HepG2 (cell line): ENCODE measurements at regions not wholly inside any gene's neighbourhood (a gene's known extent, or its start where the extent isn't known, plus 50 kb on each side); places are given as distances from the start of the nearest gene placed in this dataset.

Experiments used
- ATAC-seq: fragments of 200-7000 bp; cut with Tn5 transposase; 3 replicates; pipeline ENCODE4 v1.9.1; 2020; ENCODE audit warnings: mild to moderate bottlenecking, moderate library complexity
- BruUV-seq: library from RNA; stranded (reverse); fragments of 400-500 nt; replicated peaks from 2 replicates; lab custom pipeline; 2021; lab: Mats Ljungman, UMichigan
- CTCF ChIA-PET: fragments of 300-600 bp; formaldehyde crosslinking; extraction: SDS; loops from one replicate; lab custom pipeline; 2021; ENCODE audit warnings: low total read pairs, inconsistent platforms, low intra/inter-chr PET ratio; lab: Yijun Ruan, JAX
- POLR2A ChIA-PET: fragments of 350-600 bp; sonication (Branson Sonifier 250); formaldehyde crosslinking; loops from one replicate; lab custom pipeline; 2020; ENCODE audit warnings: antibody characterized with exemption, inconsistent platforms; lab: Yijun Ruan, JAX
- DNase-seq: peaks from one replicate; pipeline ENCODE4 v3.0.0-alpha.2; 2015; ENCODE audit warnings: low spot score
- FAIRE-seq: peaks from 3 replicates; lab custom pipeline; 2011; peaks lifted over from hg19 to GRCh38; lab: Jason Lieb, UNC
- H2AFZ ChIP-seq: one replicate; pipeline ENCODE4 v1.6.1; 2011; ENCODE audit warnings: low read length, inconsistent platforms
- H3K27ac ChIP-seq: fragments of 300-600 bp; 3 replicates; pipeline ENCODE4 v1.8.0; 2011; ENCODE audit warnings: mixed run types, mild to moderate bottlenecking, mixed read lengths, low read length, inconsistent platforms; ENCODE audit not compliant: insufficient read depth; ENCODE audit errors: extremely low read length
- H3K27me3 ChIP-seq, 2 experiments: fragments of 200-600 bp in 1 of 2; 2 replicates in 1 of 2; 3 replicates in 1 of 2; pipeline versions ENCODE4 v1.6.0 to v1.8.0; 2011; ENCODE audit warnings: low read length in 2 of 2, mild to moderate bottlenecking in 2 of 2, moderate library complexity in 2 of 2, inconsistent platforms in 1 of 2; ENCODE audit not compliant: insufficient read depth in 2 of 2, control insufficient read depth in 1 of 2
- H3K36me3 ChIP-seq, 2 experiments: fragments of 200-600 bp in 1 of 2; replicated peaks in 1 of 2; 2 replicates in 1 of 2; 3 replicates in 1 of 2; pipeline versions ENCODE4 v1.5.1 to v1.8.0; 2011; ENCODE audit warnings: low read length in 2 of 2, inconsistent platforms in 1 of 2; ENCODE audit not compliant: insufficient read depth in 2 of 2, control insufficient read depth in 1 of 2
- H3K4me1 ChIP-seq: 2 replicates; pipeline ENCODE4 v1.5.1; 2012; ENCODE audit warnings: low read length, inconsistent platforms; ENCODE audit not compliant: insufficient read depth
- H3K4me2 ChIP-seq: 2 replicates; pipeline ENCODE4 v1.6.0; 2011; ENCODE audit warnings: low read depth, low read length, inconsistent platforms
- H3K4me3 ChIP-seq, 3 experiments: fragments of 200-600 bp in 1 of 3; sonication (generic), shearing (Covaris generic) in 1 of 3; replicated peaks in 1 of 3; 2 replicates each; pipeline ENCODE4 v1.5.1; 2011 to 2016; ENCODE audit warnings: low read length in 3 of 3, inconsistent platforms in 2 of 3, low read depth in 2 of 3, mild to moderate bottlenecking in 2 of 3, control low read depth in 1 of 3, mixed read lengths in 1 of 3; ENCODE audit not compliant: insufficient read depth in 1 of 3
- H3K79me2 ChIP-seq: one replicate; pipeline ENCODE4 v1.6.1; 2011; ENCODE audit warnings: low read length, inconsistent platforms; ENCODE audit not compliant: insufficient read depth
- H3K9ac ChIP-seq: 2 replicates; pipeline ENCODE4 v1.6.0; 2011; ENCODE audit warnings: mild to moderate bottlenecking, low read depth, low read length, inconsistent platforms; ENCODE audit not compliant: insufficient read depth
- H3K9me3 ChIP-seq: 2 replicates; pipeline ENCODE4 v1.5.1; 2012; ENCODE audit warnings: mild to moderate bottlenecking, low read length
- H4K20me1 ChIP-seq: 2 replicates; pipeline ENCODE4 v1.6.0; 2011; ENCODE audit warnings: inconsistent platforms, mild to moderate bottlenecking, low read length, moderate library complexity; ENCODE audit not compliant: insufficient read depth
- JUN ChIP-seq: sonication (generic); formaldehyde crosslinking; IDR thresholded peaks from 2 replicates; pipeline ENCODE4 v1.4.0; 2020; ENCODE audit warnings: mild to moderate bottlenecking, missing genetic modification reagents
- ZNF331 ChIP-seq: sonication (generic); formaldehyde crosslinking; IDR thresholded peaks from 2 replicates; pipeline ENCODE4 v1.4.0; 2020; ENCODE audit warnings: missing genetic modification reagents
- ZNF7 ChIP-seq: IDR thresholded peaks from 2 replicates; pipeline ENCODE4 v1.6.1; 2016; ENCODE audit warnings: missing biosample characterization, missing genetic modification reagents
- WGBS: methylation state at CpG from one replicate; pipeline ENCODE4 v1.1.6; 2017; ENCODE audit warnings: low lambda C conversion rate; 5-methylcytosine and 5-hydroxymethylcytosine counted together
- in situ Hi-C: cut with HindIII; loops from 2 replicates; pipeline ENCODE4 v1.10.0; 2017; ENCODE audit warnings: low pct_unique_long_range_greater_than_20kb; ENCODE audit not compliant: extremely low pct_ligation_motif_present
- intact Hi-C: fragments of 100-400 bp; cut with micrococcal nuclease; formaldehyde crosslinking; loops from one replicate; pipeline ENCODE4 v1.10.0; 2022; ENCODE audit not compliant: unreplicated experiment
- TF ChIP-seq, protein P1 (sequence below): sonication (generic); formaldehyde crosslinking; IDR thresholded peaks from 2 replicates; pipeline ENCODE4 v1.4.0; 2020; ENCODE audit warnings: missing genetic modification reagents
- TF ChIP-seq, protein P2 (sequence below): sonication (generic); formaldehyde crosslinking; IDR thresholded peaks from 2 replicates; pipeline ENCODE4 v1.4.0; 2020; ENCODE audit warnings: mild to moderate bottlenecking, missing genetic modification reagents

GRCh38 chr21:27292783-27293182, 325.9 kb upstream of the ADAMTS5 start:
- Histone ChIP-seq H3K9ac (no peak overlapping the region), H2AFZ (no peak overlapping the region), H3K27me3 (no peaks in the 10 kb centered on the region), H3K36me3 (no peaks in the 10 kb centered on the region), H3K79me2 (no peaks in the 10 kb centered on the region), H3K9me3 (peaks cover 82% of the 10 kb centered on the region), H3K4me2 (no peak overlapping the region), H3K27ac (no peak overlapping the region), H4K20me1 (no peaks in the 10 kb centered on the region), H3K4me3 (no peak overlapping the region), H3K4me1 (no peaks in the 10 kb centered on the region)
- BruUV-seq, result no TSS peak
- TF ChIP-seq JUN (CRISPR knock-in tag) (no peak), ZNF331 (CRISPR knock-in tag) (no peak), ZNF7 (CRISPR knock-in tag) (no peak)
- TF ChIP-seq, protein P1, sequence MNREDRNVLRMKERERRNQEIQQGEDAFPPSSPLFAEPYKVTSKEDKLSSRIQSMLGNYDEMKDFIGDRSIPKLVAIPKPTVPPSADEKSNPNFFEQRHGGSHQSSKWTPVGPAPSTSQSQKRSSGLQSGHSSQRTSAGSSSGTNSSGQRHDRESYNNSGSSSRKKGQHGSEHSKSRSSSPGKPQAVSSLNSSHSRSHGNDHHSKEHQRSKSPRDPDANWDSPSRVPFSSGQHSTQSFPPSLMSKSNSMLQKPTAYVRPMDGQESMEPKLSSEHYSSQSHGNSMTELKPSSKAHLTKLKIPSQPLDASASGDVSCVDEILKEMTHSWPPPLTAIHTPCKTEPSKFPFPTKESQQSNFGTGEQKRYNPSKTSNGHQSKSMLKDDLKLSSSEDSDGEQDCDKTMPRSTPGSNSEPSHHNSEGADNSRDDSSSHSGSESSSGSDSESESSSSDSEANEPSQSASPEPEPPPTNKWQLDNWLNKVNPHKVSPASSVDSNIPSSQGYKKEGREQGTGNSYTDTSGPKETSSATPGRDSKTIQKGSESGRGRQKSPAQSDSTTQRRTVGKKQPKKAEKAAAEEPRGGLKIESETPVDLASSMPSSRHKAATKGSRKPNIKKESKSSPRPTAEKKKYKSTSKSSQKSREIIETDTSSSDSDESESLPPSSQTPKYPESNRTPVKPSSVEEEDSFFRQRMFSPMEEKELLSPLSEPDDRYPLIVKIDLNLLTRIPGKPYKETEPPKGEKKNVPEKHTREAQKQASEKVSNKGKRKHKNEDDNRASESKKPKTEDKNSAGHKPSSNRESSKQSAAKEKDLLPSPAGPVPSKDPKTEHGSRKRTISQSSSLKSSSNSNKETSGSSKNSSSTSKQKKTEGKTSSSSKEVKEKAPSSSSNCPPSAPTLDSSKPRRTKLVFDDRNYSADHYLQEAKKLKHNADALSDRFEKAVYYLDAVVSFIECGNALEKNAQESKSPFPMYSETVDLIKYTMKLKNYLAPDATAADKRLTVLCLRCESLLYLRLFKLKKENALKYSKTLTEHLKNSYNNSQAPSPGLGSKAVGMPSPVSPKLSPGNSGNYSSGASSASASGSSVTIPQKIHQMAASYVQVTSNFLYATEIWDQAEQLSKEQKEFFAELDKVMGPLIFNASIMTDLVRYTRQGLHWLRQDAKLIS (CRISPR knock-in tag), result no peak
- TF ChIP-seq, protein P2, sequence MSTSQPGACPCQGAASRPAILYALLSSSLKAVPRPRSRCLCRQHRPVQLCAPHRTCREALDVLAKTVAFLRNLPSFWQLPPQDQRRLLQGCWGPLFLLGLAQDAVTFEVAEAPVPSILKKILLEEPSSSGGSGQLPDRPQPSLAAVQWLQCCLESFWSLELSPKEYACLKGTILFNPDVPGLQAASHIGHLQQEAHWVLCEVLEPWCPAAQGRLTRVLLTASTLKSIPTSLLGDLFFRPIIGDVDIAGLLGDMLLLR (CRISPR knock-in tag), result no peak
- no peak for DNase-seq
- FAIRE-seq, result no peak
- in situ Hi-C loops (no loop called here), intact Hi-C loops (no loop called here)
- 0% methylated on average over 2 of the region's 2 CpGs for WGBS
- POLR2A ChIA-PET, result no interaction called here
- CTCF ChIA-PET, result no interaction called here
- no peak for ATAC-seq
